Thymus (tissue), 11 donors: ENCODE measurements at regions not wholly inside any gene's neighbourhood (a gene's known extent, or its start where the extent isn't known, plus 50 kb on each side); places are given as distances from the start of the nearest gene placed in this dataset.
"Not testable (repeated sequence)": the region's sequence is repeated elsewhere in the genome, so short reads cannot be mapped to it uniquely, and the experiment has no call there.

Experiments used
- DNase-seq, 9 donors: peaks; one replicate each; pipeline ENCODE4 v3.0.0-alpha.2; 2013; ENCODE audit warnings: low spot score in 9 of 9, low read depth in 6 of 9, missing footprints in 1 of 9
- H3K27ac ChIP-seq, 2 donors: one replicate each; pipeline ENCODE4 v1.5.1; 2013; ENCODE audit warnings: control low read depth in 1 of 2, low read depth in 1 of 2, low read length in 1 of 2, mild to moderate bottlenecking in 1 of 2, moderate library complexity in 1 of 2
- H3K27me3 ChIP-seq, 2 donors: one replicate each; pipeline ENCODE4 v1.5.1; 2013; ENCODE audit warnings: low read length in 1 of 2; ENCODE audit not compliant: control insufficient read depth in 2 of 2, insufficient read depth in 1 of 2
- H3K36me3 ChIP-seq, 2 donors: one replicate each; pipeline ENCODE4 v1.5.1; 2013; ENCODE audit warnings: low read length in 1 of 2, mild to moderate bottlenecking in 1 of 2, moderate library complexity in 1 of 2; ENCODE audit not compliant: control insufficient read depth in 2 of 2, insufficient read depth in 2 of 2
- H3K4me1 ChIP-seq, 2 donors: one replicate each; pipeline ENCODE4 v1.5.1; 2013; ENCODE audit warnings: low read length in 2 of 2; ENCODE audit not compliant: control insufficient read depth in 2 of 2, insufficient read depth in 2 of 2
- H3K4me3 ChIP-seq, 2 donors: one replicate each; pipeline ENCODE4 v1.5.1; 2013; ENCODE audit warnings: low read length in 2 of 2, control low read depth in 1 of 2, mild to moderate bottlenecking in 1 of 2
- H3K9me3 ChIP-seq, 2 donors: one replicate each; pipeline ENCODE4 v1.5.1; 2013; ENCODE audit warnings: low read length in 1 of 2, mild to moderate bottlenecking in 1 of 2; ENCODE audit not compliant: control insufficient read depth in 2 of 2, insufficient read depth in 1 of 2
- WGBS: extraction: QIAGEN DNeasy Blood & Tissue Kit; methylation state at CpG from one replicate; pipeline ENCODE4 v1.1.7; 2013; 5-methylcytosine and 5-hydroxymethylcytosine counted together
- donor health status: healthy.

GRCh38 chr2:12555012-12555645, 161.6 kb upstream of the TRIB2 start:
- H3K9me3 ChIP-seq = no peaks in the 10 kb centered on the region
- no peak overlapping the region for H3K4me3 ChIP-seq
- peaks cover 0 to 16% of the 10 kb centered on the region in 2 donors for H3K4me1 ChIP-seq
- no peaks in the 10 kb centered on the region for H3K27me3 ChIP-seq
- 75% methylated on average over 2 of the region's 2 CpGs for WGBS
- peak in 1 of 9 donors; percentile 31 for DNase-seq
- H3K36me3 ChIP-seq = no peaks in the 10 kb centered on the region
- H3K27ac ChIP-seq = peak overlapping the region in 1 of 2 donors; percentile 60

- H3K27me3 ChIP-seq = no peaks in the 10 kb centered on the region
- peak in 1 of 9 donors; percentile 29 for DNase-seq
- WGBS = 91% methylated on average over 5 of the region's 5 CpGs
Measured at GRCh38 chr2:12556762-12557161, 160.0 kb upstream of the TRIB2 start.

GRCh38 chr2:12557688-12558087, 159.0 kb upstream of the TRIB2 start:
- Histone ChIP-seq H3K9me3 (no peaks in the 10 kb centered on the region), H3K27me3 (no peaks in the 10 kb centered on the region), H3K4me3 (no peak overlapping the region), H3K27ac (no peak overlapping the region), H3K36me3 (no peaks in the 10 kb centered on the region), H3K4me1 (peaks cover 0 to 16% of the 10 kb centered on the region in 2 donors)
- 97% methylated on average over 4 of the region's 4 CpGs for WGBS
- no peak for DNase-seq

More at GRCh38 chr2:12556762-12557161, 160.0 kb upstream of the TRIB2 start:
- no peak overlapping the region for H3K4me3 ChIP-seq
- no peaks in the 10 kb centered on the region for H3K36me3 ChIP-seq
- no peak overlapping the region for H3K27ac ChIP-seq
- no peaks in the 10 kb centered on the region for H3K9me3 ChIP-seq
- peaks cover 0 to 16% of the 10 kb centered on the region in 2 donors for H3K4me1 ChIP-seq

GRCh38 chr2:12558519-12558918, 158.2 kb upstream of the TRIB2 start:
- no peak for DNase-seq
- Histone ChIP-seq H3K9me3 (no peaks in the 10 kb centered on the region), H3K36me3 (no peaks in the 10 kb centered on the region), H3K4me3 (no peak overlapping the region), H3K27me3 (no peaks in the 10 kb centered on the region), H3K27ac (no peak overlapping the region), H3K4me1 (peaks cover 0 to 16% of the 10 kb centered on the region in 2 donors)
- WGBS = over 99% methylated on average over 2 of the region's 2 CpGs

- H3K4me3 ChIP-seq = no peak overlapping the region
- WGBS = 98% methylated on average over 9 of the region's 9 CpGs
- no peak for DNase-seq
Measured at GRCh38 chr2:12560618-12561017, 156.1 kb upstream of the TRIB2 start.

DNA sequence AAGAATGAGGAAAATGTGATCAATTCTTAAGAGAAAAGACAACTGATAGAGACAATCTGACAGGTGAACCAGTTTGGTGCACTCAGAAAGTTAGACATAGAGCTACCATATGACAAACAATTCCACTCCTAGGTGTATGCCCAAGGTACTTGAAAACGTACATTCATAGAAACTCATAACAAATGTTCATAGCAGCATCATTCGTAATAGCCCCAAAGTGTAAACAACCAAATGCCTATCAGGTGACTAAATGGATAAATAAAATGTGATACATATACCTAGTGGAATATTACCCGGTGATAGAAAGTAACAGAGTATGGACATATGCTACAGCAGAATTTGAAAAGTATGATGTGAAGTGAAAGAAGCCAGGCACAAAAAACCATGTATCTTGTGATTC, 149.3 kb upstream of the TRIB2 start:
- Histone ChIP-seq H3K9me3 (no peaks in the 10 kb centered on the region), H3K27me3 (no peaks in the 10 kb centered on the region), H3K4me1 (no peaks in the 10 kb centered on the region), H3K4me3 (no peak overlapping the region), H3K27ac (no peak overlapping the region), H3K36me3 (no peaks in the 10 kb centered on the region)
- 80% methylated on average over 3 of the region's 3 CpGs for WGBS
- no peak for DNase-seq

More at GRCh38 chr2:12560618-12561017, 156.1 kb upstream of the TRIB2 start:
- H3K27me3 ChIP-seq = no peaks in the 10 kb centered on the region
- H3K36me3 ChIP-seq = no peaks in the 10 kb centered on the region
- H3K27ac ChIP-seq = no peak overlapping the region
- no peaks in the 10 kb centered on the region for H3K9me3 ChIP-seq
- peaks cover 0 to 7% of the 10 kb centered on the region in 2 donors for H3K4me1 ChIP-seq

DNA sequence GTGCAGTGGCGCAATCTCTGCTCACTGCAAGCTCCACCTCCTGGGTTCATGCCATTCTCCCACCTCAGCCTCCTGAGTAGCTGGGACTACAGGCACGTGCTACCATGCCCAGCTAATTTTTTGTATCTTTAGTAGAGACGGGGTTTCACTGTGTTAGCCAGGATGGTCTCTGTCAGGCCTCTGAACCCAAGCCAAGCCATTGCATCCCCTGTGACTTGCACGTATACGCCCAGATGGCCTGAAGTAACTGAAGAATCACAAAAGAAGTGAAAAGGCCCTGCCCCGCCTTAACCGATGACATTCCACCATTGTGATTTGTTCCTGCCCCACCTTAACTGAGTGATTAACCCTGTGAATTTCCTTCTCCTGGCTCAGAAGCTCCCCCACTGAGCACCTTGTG, 147.2 kb upstream of the TRIB2 start:
- H3K4me1 ChIP-seq, H3K27ac ChIP-seq, H3K36me3 ChIP-seq, H3K27me3 ChIP-seq, DNase-seq, H3K9me3 ChIP-seq, H3K4me3 ChIP-seq: not testable (repeated sequence)
- WGBS = 95% methylated on average over 7 of the region's 7 CpGs

DNA sequence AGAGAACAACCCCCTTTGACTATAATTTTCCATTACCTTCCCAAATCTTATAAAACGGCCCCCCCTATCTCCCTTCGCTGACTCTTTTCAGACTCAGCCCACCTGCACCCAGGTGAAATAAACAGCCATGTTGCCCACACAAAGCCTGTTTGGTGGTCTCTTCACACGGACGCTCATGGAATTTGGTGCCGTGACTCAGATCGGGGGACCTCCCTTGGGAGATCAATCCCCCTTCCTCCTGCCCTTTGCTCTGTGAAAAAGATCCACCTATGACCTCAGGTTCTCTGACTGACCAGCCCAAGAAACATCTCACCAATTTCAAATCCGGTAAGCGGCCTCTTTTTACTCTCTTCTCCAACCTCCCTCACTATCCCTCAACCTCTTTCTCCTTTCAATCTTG, 146.8 kb upstream of the TRIB2 start:
- not testable (repeated sequence) for H3K9me3 ChIP-seq, H3K4me3 ChIP-seq, H3K27ac ChIP-seq, H3K27me3 ChIP-seq, H3K4me1 ChIP-seq, DNase-seq, H3K36me3 ChIP-seq
- 98% methylated on average over 8 of the region's 8 CpGs for whole genome bisulfite sequencing

- DNase-seq = no peak
- no peaks in the 10 kb centered on the region for H3K4me1 ChIP-seq
- no peaks in the 10 kb centered on the region for H3K9me3 ChIP-seq
- no peaks in the 10 kb centered on the region for H3K27me3 ChIP-seq
- no peak overlapping the region for H3K27ac ChIP-seq
- no peaks in the 10 kb centered on the region for H3K36me3 ChIP-seq
- no peak overlapping the region for H3K4me3 ChIP-seq
Measured at GRCh38 chr2:12577091-12577490, 139.6 kb upstream of the TRIB2 start.
